Cerebellar nuclear complex (tissue), 1 donor: ENCODE measurements at regions not wholly inside any gene's neighbourhood (a gene's known extent, or its start where the extent isn't known, plus 50 kb on each side); places are given as distances from the start of the nearest gene placed in this dataset.
"Not testable (repeated sequence)": the region's sequence is repeated elsewhere in the genome, so short reads cannot be mapped to it uniquely, and the experiment has no call there.

ENCODE experiments used
- DNase-seq, 2 experiments: peaks; one replicate each; lab custom pipeline; 2025; lab: John Stamatoyannopoulos, UW

DNA sequence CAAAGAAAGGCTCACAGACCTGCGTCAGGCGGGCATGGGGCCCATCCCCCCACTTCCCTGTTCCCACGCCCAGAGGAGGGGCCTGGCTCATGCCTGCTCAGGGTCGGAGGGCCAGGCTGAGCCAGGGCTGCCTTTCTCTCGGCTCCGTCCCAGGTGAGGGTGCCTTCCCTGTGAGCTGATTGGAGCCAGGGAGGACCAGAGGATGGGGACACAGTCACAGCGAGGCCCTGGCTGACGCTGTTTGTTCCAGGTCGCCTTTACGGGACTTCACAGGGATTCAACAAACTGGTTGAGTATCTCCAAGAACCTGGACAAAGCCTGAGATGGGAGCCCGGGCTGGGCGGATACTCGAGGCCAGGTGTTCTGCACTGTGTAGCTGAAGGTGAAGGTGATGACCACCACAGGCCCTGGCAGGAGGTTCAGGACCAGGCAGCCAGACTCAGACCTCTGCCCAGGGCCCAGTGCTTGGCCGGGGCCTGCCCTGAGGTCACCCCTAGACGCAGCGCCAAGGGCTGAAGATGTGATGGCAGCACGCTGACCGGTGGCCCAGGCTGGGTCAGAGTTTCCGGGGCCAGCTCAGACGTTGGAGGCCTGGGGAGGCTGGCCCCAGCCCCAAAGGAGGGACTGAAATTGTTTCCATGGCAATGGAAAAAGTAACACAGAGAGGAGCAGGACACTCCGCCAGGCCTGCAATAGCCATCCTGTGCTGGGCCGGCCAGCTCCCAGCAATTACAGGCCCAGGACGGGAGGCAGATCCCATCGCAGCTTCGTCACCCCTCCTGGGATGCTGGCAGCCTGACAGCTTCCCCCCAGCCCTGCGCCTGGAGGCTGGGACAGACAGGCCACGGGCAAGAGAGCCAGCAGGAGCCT is 65.3 kb upstream of the ADAMTS2 start:
- DNase-seq = no peak

- no peak for DNase-seq
Observed at GRCh38 chr5:179409806-179410205, 64.5 kb upstream of the ADAMTS2 start.

DNA sequence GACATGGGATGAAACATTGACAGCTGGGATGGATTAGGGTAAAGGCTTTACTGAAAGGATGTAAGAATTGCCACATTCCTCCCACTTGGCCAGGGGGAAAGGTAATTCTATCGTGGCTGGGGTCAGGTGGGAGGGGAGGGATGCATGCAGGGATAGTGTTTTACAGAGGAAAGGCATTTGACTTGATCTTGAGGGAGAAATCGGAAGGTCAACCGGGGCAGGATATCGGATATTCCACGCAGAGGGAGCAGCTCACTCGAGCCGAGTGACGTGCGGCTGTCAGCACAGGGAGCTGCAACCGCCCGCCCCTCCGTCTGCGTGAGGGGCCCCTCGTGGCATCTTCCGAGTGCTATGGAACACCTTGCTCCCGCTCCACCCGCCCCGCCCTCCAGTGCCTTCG is 63.4 kb upstream of the ADAMTS2 start:
- DNase-seq = no peak

DNA sequence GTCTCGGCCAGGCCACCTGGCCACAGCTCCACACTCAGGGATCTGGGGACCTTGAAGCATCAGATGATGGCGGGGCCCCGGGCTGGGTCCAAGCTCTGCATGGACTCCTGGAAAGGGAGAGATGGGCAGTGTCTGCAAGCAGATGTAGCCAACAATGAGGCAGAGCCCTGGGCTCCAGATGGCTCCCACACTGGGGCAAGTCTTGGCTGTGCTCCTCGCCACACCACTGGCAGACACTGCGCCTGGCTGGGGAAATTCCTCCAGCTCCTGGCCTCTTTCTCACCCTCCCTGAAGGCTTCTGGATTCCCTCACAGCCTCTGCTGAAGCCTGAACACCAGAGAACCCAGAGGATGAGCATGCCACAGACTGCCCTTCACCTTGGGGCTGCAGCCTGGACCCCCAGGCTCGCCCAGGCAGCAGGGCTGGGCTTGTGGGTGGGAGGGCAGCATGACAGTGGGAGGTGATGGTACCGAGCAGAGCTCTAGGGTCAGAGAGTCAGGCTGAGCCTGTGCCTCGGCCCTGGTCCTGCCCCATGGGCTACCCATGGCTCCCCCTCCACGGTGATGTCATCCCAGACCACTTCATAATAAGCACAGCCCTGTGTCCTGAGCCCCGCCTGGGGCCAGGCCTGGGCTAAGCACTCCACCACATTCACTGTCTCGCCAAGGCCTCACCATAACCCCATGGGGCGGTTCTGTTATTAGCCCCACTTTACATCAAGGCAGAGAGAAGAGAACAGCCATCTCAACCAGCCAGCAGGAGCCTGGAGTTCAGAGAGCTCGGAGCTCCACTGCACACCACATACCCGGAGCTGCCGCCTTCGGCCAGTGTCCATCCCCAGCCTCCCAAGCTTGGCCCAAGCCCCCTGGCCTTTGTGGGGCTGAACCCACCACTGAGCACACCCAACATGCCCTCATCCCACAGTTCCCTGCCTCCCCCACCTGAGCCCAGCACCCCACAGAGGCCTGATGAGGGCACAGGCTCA is 62.2 kb upstream of the ADAMTS2 start:
- no peak for DNase-seq

DNA sequence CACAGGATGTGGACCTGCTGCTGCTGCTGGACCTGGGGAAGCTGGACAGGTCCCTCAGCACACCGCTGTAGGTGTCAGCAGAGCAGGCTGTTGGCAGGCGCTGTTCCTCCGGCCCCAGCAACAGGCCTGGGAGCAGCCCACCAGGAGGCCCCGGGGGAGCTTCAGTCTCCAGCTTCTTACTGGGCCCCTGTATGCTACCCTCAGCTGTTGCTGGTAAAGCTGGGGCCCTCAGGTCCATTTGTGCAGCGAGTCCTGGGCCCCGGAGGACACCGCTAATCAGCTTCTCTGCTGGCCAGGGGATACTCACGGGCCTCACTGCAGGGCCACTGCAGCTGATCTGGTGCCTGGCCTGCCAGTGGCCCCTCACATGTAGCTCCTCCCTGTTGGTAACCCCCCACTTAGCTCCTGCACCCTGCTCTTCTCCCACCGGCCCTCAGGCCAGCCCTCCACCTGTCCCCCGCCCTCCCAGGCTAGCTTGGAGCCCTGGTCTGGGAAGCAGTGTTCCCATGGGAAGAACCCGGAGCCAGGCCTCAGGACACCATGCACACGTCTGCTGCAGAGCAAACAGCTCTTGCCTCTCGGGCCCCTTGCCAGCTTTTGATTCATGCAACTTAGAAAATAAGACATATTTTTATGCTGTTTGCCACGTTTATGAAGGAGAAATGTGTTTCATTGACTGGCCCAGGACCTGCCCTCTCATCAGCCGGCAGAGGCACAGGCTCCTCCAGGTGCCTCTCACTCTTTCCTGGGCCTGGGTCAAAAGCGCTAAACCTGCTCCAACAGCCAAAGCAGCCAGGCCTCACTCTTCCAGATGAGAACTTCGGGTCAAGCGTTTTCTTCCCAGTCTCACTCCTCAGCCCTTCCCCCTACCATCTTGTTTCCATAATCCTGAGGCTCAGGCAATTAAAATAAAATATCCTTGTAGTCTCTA is 61.0 kb upstream of the ADAMTS2 start:
- no peak for DNase-seq

DNA sequence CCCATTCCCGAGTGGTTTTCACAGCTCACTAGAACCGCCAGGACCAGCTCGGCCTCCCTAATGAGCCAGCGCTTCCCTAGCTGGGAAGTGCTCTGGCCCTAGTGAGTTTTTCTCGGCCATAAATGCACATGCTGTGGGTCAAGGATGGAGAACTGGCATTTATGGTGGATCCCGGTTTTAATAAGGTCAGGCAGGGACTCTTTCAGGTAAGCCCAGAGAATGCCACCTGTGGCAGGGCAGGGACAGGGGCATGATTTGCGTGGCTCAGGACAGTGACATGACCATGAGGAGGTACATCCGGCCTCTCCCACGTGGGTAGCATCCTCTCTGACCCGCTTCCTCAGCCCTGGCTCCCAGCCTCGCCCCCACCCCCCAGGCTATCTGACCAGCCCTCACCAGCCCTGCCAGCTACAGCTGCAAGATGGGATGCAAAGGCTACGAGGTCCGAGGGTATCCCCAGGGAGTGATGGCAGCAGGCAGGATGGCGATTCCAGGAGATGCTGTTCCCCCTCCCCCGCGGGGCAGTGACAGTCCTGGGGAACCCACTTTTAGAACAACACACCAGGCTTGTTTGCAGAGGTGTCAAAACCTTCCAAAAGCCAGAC is 60.3 kb upstream of the ADAMTS2 start:
- no peak for DNase-seq

- no peak for DNase-seq
Observed at GRCh38 chr5:179405054-179405416, 59.8 kb upstream of the ADAMTS2 start.

DNA sequence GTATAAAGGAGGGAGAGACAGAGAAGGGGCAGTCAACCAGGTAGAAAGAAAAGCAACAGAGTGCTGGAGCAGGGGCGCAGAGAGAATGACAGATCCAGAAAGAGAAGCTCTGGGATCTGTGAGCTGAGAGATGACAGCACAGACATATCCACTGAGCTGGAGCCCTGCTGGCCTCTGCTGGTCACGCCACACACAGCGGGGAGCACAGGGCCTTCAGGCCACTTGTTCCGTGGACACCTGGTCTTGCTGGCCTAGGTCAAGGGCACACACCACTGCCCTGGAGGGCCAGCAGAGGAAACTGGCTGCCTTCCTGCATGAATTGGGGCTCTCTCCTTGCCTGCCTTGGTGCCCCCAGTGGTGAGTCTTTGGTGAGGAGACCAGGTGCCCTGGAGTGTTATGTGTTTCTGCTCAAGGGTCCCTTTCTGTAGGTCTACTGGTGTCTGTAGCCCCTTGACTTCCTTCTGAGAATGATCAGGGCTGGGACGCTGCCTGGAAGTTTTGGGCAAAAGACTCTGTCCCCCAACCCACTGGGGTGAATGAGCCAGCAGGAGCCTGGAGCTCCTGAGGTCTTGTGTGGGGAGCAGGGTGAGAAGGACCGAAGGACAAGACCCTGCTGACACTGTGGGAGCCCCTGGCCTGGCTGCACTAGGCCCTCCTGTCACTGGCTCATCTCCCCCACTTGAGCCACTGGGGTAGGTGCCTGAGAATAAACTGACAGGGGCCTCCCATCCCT is 59.2 kb upstream of the ADAMTS2 start:
- no peak for DNase-seq

- no peak for DNase-seq
Observed at GRCh38 chr5:179403426-179404147, 58.3 kb upstream of the ADAMTS2 start.

- DNase-seq = not testable (repeated sequence)
Observed at GRCh38 chr5:179400435-179400834, 55.2 kb upstream of the ADAMTS2 start.

DNA sequence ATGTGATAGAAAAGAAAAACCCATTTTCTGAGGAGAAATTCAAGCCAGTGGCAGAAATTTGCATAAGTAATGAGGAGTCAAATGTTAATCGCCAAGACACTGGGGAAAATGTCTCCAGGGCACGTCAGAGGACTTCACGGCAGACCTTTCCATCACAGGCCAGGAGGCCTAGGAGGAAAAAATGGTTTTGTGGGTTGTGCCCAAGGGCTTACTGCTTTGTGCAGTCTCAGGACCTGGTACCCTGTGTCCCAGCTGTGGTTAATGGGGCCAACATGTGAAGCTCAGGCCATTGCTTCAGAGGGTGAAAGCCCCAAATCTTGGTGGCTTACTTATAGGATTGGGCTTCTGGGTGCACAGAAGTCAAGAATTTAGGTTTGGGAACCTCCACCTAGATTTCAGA is 54.8 kb upstream of the ADAMTS2 start:
- DNase-seq = no peak

- DNase-seq = not testable (repeated sequence)
Observed at GRCh38 chr5:179399327-179399726, 54.1 kb upstream of the ADAMTS2 start.

- no peak for DNase-seq
Observed at GRCh38 chr5:179397516-179397915, 52.3 kb upstream of the ADAMTS2 start.
